D341Med (cell line): ENCODE measurements at regions not wholly inside any gene's neighbourhood (a gene's known extent, or its start where the extent isn't known, plus 50 kb on each side); places are given as distances from the start of the nearest gene placed in this dataset.
A peak's percentile ranks its signal among the peaks of the same experiment; 100 is the strongest.

Experiments
- DNase-seq: peaks from one replicate; pipeline ENCODE4 v3.0.0; 2012; ENCODE audit warnings: low spot score

- DNase-seq: no peak
These were observed 653.4 kb upstream of the ARID1B start for GRCh38 chr6:156123731-156124130.

- DNase-seq: no peak
These were observed 655.2 kb upstream of the ARID1B start for GRCh38 chr6:156121973-156122372.

GRCh38 chr6:156114541-156114940, 658.9 kb upstream of the NOX3 start:
- DNase-seq: no peak

GRCh38 chr6:156113631-156114030, 658.0 kb upstream of the NOX3 start:
- no peak for DNase-seq

- DNase-seq: no peak
These were observed 656.3 kb upstream of the NOX3 start for GRCh38 chr6:156111913-156112312.

GRCh38 chr6:156110249-156110648, 654.6 kb upstream of the NOX3 start:
- no peak for DNase-seq

GRCh38 chr6:156109713-156110112, 654.1 kb upstream of the NOX3 start:
- DNase-seq: no peak

- no peak for DNase-seq
These were observed 652.0 kb upstream of the NOX3 start for GRCh38 chr6:156107624-156108101.

GRCh38 chr6:156102129-156102528, 646.5 kb upstream of the NOX3 start:
- peak; percentile 36 for DNase-seq

- DNase-seq: no peak
These were observed 643.2 kb upstream of the NOX3 start for GRCh38 chr6:156098839-156099238.

GRCh38 chr6:156087487-156087886, 631.8 kb upstream of the NOX3 start:
- no peak for DNase-seq

- DNase-seq: no peak
These were observed 626.4 kb upstream of the NOX3 start for GRCh38 chr6:156082012-156082411.

GRCh38 chr6:156080371-156080770, 624.7 kb upstream of the NOX3 start:
- DNase-seq: no peak

GRCh38 chr6:156068881-156069280, 613.2 kb upstream of the NOX3 start:
- DNase-seq: no peak

GRCh38 chr6:156065849-156066248, 610.2 kb upstream of the NOX3 start:
- DNase-seq: no peak

GRCh38 chr6:156062091-156062563, 606.5 kb upstream of the NOX3 start:
- DNase-seq: no peak

GRCh38 chr6:156061465-156061864, 605.8 kb upstream of the NOX3 start:
- no peak for DNase-seq

- DNase-seq: no peak
These were observed 604.4 kb upstream of the NOX3 start for GRCh38 chr6:156060013-156060412.

GRCh38 chr6:156058356-156058755, 602.7 kb upstream of the NOX3 start:
- DNase-seq: no peak

GRCh38 chr6:156057869-156058268, 602.2 kb upstream of the NOX3 start:
- no peak for DNase-seq

GRCh38 chr6:156056085-156056484, 600.4 kb upstream of the NOX3 start:
- no peak for DNase-seq

- DNase-seq: no peak
These were observed 598.0 kb upstream of the NOX3 start for GRCh38 chr6:156053626-156054025.

GRCh38 chr6:156046841-156047449, 591.3 kb upstream of the NOX3 start:
- DNase-seq: no peak

- DNase-seq: no peak
These were observed 590.6 kb upstream of the NOX3 start for GRCh38 chr6:156046268-156046665.
